Kidney tubule cell (primary cell): ENCODE measurements at regions not wholly inside any gene's neighbourhood (a gene's known extent, or its start where the extent isn't known, plus 50 kb on each side); places are given as distances from the start of the nearest gene placed in this dataset.
"Not testable (repeated sequence)": the region's sequence is repeated elsewhere in the genome, so short reads cannot be mapped to it uniquely, and the experiment has no call there.

Experiments used
- DNase-seq: peaks from one replicate; pipeline ENCODE4 v3.0.0-alpha.2; 2018; ENCODE audit warnings: low spot score

GRCh38 chr13:84653915-84654534 is 771.8 kb upstream of the SLITRK1 start:
- DNase-seq, result no peak

DNA sequence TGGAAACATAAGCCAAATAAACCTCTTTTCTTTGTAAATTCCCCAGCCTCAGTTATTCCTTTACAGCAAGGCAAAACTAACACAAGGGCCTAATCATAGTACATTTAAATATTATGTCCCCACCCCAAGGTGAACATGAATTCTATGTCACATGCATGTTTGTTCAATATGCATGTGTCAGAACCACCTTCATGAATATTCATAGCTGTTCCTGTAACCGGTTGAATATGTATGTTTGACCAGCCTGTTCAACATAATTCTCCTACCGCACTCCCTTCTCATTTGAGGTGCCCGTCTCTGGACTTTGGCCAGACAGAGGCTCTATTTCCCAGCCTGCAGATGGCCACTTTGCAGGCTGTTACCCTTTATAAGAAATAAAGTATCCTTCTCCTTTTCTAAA is 769.4 kb upstream of the SLITRK1 start:
- DNase-seq, result no peak

DNA sequence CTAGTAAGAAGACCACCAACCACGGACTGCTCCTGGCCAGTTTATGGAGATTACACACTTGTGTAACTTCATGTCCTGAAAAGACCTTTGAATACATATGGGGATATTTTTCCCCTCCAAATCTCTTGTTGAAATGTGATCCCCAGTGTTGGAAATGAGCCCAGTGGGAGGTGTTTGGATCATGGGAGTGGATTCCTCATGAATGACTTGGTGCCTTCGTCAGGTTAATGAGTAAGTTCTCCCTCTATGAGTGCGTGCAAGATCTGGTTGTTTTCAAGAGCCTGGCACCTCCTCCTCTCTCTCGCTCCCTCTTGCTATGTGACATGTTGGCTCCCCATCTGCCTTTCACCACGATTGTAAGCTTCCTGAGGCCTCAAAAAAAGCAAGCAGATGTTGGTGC is 769.0 kb upstream of the SLITRK1 start:
- DNase-seq, result peak; percentile 93

DNA sequence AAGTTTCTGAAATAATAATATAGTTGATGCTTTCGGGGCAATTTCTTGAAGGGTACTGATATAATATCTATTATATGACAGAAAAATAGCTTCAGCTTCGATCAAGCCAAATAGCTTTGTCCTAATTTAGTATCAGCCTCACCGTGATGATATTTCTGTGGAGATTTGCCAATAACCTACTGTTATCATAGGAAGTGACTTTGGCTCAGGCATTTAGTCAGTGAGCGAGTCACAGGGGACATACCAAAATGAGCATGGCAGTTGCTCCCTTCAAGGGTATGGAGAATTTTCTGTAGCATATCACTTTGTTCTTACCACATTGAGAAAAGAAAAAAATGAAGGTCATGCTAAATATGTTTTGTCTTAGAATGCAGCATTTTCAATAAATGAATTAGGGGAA is 767.6 kb upstream of the SLITRK1 start:
- peak; percentile 74 for DNase-seq

GRCh38 chr13:84648069-84648640 is 765.9 kb upstream of the SLITRK1 start:
- no peak for DNase-seq

DNA sequence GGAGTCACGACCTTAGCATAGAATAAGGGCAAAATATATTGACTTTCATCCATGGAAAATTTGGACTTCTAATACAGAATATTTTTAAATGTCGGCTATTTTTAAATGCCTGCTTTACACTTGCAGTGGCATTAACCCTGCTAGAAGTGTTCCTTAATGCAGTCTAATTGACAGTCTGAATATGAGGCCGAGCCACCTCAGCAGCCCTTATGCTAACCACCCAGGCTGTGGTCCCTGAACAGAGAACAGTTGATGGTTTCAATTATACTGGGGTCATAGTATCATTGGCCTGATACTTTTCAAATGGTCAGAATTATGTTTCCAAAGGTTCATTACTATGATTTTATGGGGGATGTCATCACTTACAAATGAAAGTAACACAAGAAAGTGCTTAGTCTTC is 764.7 kb upstream of the SLITRK1 start:
- DNase-seq, result no peak

- DNase-seq, result peak; percentile 84
These were observed 763.1 kb upstream of the SLITRK1 start for GRCh38 chr13:84645196-84646012.

- peak; percentile 80 for DNase-seq
These were observed 759.2 kb upstream of the SLITRK1 start for GRCh38 chr13:84641491-84641890.

- DNase-seq, result no peak
These were observed 758.4 kb upstream of the SLITRK1 start for GRCh38 chr13:84640691-84641090.

DNA sequence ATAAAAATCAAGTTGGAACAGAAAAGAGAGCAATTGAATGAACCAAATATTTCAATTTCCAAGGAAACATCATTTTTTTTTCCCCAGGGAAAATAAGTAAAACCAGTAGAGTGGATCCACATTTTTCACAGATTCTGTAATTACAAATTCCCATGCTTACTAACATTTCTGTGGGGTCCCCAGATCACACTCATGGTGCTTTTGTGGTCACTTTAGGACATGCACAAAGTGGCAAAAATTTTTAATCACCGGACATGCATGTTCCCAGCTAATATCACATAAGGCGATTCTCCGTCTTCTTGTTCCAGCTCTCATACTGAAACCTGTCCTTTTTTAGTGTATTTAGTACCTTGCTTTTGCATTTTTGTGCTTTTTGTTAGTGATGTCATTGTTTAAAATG is 748.2 kb upstream of the SLITRK1 start:
- no peak for DNase-seq

- no peak for DNase-seq
These were observed 734.6 kb upstream of the SLITRK1 start for GRCh38 chr13:84616864-84617263.

DNA sequence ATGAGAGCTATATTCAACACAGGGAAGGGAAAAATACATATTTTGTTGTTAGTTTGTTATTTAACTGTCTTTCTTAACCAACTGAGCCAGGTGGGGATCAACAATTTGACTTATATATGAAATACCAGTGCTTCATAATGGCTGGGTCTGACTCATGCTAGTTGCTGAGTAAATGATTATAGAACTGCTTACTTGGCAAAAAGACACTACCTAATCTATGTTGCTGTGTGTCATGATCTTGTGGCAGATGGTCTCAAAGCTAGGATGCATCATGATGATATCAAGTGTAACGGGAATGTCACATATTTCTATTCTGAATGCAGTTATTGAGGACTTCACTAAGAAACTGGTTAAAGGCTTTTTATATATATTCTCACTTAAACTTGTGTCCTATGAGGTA is 727.4 kb upstream of the SLITRK1 start:
- peak; percentile 91 for DNase-seq

- peak; percentile 79 for DNase-seq
These were observed 725.2 kb upstream of the SLITRK1 start for GRCh38 chr13:84607261-84608013.

- DNase-seq, result no peak
These were observed 724.3 kb upstream of the SLITRK1 start for GRCh38 chr13:84606616-84607015.

DNA sequence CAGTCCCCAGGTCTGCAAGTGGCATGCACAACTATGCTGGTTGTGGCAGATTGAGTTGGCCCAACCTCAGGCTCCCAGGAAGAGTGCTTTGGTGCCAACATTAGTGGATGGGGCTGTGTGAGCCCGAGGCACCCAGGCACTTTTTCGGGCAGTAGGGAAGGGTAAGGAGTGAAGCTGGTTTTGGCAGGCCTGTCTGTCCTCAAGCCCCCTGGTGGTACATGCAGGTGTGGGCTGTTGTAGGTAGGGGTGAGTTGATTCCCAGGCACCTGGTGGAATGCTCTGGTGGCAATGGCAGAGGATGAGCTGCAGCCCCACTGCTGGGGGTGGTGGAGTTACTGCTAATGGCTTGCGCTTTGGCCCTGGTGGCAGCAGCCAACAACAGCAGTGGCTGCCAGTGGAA is 723.7 kb upstream of the SLITRK1 start:
- no peak for DNase-seq

- no peak for DNase-seq
These were observed 709.2 kb upstream of the SLITRK1 start for GRCh38 chr13:84591444-84591843.

DNA sequence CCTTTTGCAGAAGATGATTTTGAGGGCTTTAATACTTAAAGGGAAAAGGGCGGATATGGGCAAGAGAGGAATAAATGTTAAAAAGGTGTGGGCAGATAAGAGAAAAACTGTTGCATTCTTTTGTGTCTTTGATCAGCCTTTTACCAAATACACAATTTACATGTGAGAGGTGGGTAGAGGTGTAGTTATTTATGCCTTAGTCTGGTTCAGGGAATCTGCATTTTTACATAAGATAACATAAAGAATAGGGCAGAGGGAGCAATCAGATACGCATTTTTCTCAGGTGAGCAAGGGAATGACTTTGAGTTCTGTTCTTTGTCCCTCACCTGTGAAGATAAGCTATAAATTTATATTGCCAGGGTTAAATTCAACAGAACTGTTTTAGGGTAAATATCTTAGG is 708.4 kb upstream of the SLITRK1 start:
- DNase-seq, result no peak

GRCh38 chr13:84588023-84588422 is 705.7 kb upstream of the SLITRK1 start:
- DNase-seq, result no peak

DNA sequence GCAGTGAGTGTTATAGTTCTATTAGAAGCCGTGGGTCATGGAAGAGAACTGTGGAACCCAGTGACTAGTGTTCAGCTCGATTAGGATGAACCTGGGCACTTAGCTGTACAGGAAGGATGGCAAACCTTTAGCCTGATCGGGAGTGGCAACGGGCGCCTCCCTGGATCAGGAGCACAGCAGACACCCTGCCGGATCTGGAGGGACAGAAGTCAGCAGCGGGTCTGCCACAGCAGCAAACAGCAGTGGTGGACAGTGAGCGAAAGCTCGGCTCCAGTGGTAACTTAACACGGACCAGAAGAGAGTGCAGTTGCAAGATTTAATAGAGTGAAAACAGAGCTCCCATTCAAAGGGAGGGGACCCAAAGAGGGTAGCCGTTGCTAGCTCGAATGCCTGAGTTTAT is 697.6 kb upstream of the SLITRK1 start:
- not testable (repeated sequence) for DNase-seq

GRCh38 chr13:84574851-84575250 is 692.6 kb upstream of the SLITRK1 start:
- DNase-seq, result peak; percentile 5

GRCh38 chr13:84571264-84571663 is 689.0 kb upstream of the SLITRK1 start:
- no peak for DNase-seq

DNA sequence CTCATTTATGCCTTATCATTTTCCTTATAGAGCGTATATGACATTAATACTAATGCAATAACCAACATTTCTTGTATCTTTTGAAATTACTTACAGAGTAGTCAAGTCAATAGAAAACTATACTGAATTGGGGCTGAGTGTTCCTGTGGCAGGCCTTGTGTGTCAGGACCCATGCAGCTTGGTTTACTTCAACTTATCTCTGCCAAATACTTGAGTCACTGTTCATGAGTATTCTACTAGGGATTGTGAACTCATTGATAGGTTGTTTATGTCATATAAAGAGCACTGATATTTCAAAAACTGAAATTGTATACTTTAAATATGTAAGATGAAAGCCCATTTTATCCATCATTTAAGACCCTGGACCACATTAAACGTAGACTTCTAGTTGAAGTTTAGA is 688.6 kb upstream of the SLITRK1 start:
- no peak for DNase-seq

DNA sequence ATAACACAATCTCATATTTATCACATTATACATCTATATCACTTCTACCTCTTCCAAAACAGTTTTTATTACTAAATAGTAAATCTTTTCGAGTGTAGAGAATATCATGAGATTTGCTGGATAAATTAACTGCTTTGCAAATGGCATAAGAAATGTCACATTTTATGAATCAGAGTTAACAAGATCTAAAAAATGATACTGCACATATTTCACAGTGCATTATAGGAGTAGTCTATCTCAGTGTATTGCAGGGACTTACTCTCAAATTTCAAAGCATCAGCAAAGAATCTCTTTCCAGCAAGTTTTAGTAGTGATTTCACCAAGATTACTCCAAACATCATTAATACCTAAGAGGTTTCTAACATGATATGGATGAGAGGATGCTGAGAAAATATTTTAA is 687.1 kb upstream of the SLITRK1 start:
- no peak for DNase-seq
